Neural progenitor cell (in vitro differentiated cells): ENCODE measurements at regions not wholly inside any gene's neighbourhood (a gene's known extent, or its start where the extent isn't known, plus 50 kb on each side); places are given as distances from the start of the nearest gene placed in this dataset.

ENCODE experiments used
- DNase-seq: peaks from one replicate; pipeline ENCODE4 v3.0.0-alpha.2; 2016; ENCODE audit warnings: low spot score
- H2AFZ ChIP-seq: fragments of 200-600 bp; sonication (generic); replicated peaks from 2 replicates; pipeline ENCODE4 v1.6.1; 2016; ENCODE audit warnings: antibody characterized with exemption
- H3F3A ChIP-seq: fragments of 200-600 bp; sonication (generic); 2 replicates; pipeline ENCODE4 v1.6.1; 2016; ENCODE audit warnings: antibody characterized with exemption, low read depth
- H3K27ac ChIP-seq: fragments of 200-600 bp; sonication (generic); 2 replicates; pipeline ENCODE4 v1.5.1; 2016; ENCODE audit warnings: mild to moderate bottlenecking
- H3K27me3 ChIP-seq: fragments of 200-600 bp; sonication (generic); 2 replicates; pipeline ENCODE4 v1.6.1; 2016; ENCODE audit warnings: mild to moderate bottlenecking, moderate library complexity
- H3K36me3 ChIP-seq: fragments of 200-600 bp; sonication (generic); 2 replicates; pipeline ENCODE4 v1.5.1; 2016
- H3K4me1 ChIP-seq: fragments of 200-600 bp; sonication (generic); 2 replicates; pipeline ENCODE4 v1.6.1; 2016; ENCODE audit warnings: mixed run types
- H3K4me2 ChIP-seq: fragments of 200-600 bp; sonication (generic); 2 replicates; pipeline ENCODE4 v1.6.1; 2016
- H3K4me3 ChIP-seq: fragments of 200-600 bp; sonication (generic); 2 replicates; pipeline ENCODE4 v1.5.1; 2016
- H3K79me2 ChIP-seq: fragments of 200-600 bp; sonication (generic); 2 replicates; pipeline ENCODE4 v1.6.1; 2016; ENCODE audit warnings: low read depth
- H3K9ac ChIP-seq: fragments of 200-600 bp; sonication (generic); 2 replicates; pipeline ENCODE4 v1.6.1; 2016
- H3K9me3 ChIP-seq: fragments of 200-600 bp; sonication (generic); 2 replicates; pipeline ENCODE4 v1.5.1; 2016; ENCODE audit warnings: low read depth
- H4K20me1 ChIP-seq: fragments of 200-600 bp; sonication (generic); 2 replicates; pipeline ENCODE4 v1.6.1; 2016; ENCODE audit warnings: low read depth
- H3K27ac Mint-ChIP-seq: 3 replicates; pipeline ENCODE4 v1.8.0; 2021; ENCODE audit warnings: mixed read lengths
- H3K27me3 Mint-ChIP-seq: 2 replicates; pipeline ENCODE4 v1.8.0; 2022; ENCODE audit warnings: low read depth, mild to moderate bottlenecking, inconsistent platforms, moderate library complexity, mixed read lengths; ENCODE audit not compliant: insufficient read depth
- H3K36me3 Mint-ChIP-seq: 3 replicates; pipeline ENCODE4 v1.8.0; 2021; ENCODE audit warnings: mixed read lengths
- H3K4me1 Mint-ChIP-seq: 3 replicates; pipeline ENCODE4 v1.8.0; 2021; ENCODE audit warnings: mixed read lengths
- H3K4me3 Mint-ChIP-seq: 3 replicates; pipeline ENCODE4 v1.8.0; 2021; ENCODE audit warnings: mild to moderate bottlenecking, moderate library complexity, mixed read lengths
- H3K9me3 Mint-ChIP-seq: 3 replicates; pipeline ENCODE4 v1.8.0; 2020; ENCODE audit warnings: mixed read lengths
- EZH2 ChIP-seq: fragments of 200-600 bp; sonication (generic); IDR thresholded peaks from 2 replicates; pipeline ENCODE4 v1.6.1; 2017; ENCODE audit warnings: antibody characterized with exemption, mild to moderate bottlenecking, moderate library complexity
- EZH2phosphoT487 ChIP-seq: fragments of 200-600 bp; sonication (generic); IDR thresholded peaks from 2 replicates; pipeline ENCODE4 v1.6.1; 2017; ENCODE audit warnings: antibody characterized with exemption
- TF ChIP-seq, protein P1 (sequence below): fragments of 200-600 bp; sonication (generic); IDR thresholded peaks from 2 replicates; pipeline ENCODE4 v1.5.1; 2017; ENCODE audit warnings: antibody characterized with exemption, mild to moderate bottlenecking

DNA sequence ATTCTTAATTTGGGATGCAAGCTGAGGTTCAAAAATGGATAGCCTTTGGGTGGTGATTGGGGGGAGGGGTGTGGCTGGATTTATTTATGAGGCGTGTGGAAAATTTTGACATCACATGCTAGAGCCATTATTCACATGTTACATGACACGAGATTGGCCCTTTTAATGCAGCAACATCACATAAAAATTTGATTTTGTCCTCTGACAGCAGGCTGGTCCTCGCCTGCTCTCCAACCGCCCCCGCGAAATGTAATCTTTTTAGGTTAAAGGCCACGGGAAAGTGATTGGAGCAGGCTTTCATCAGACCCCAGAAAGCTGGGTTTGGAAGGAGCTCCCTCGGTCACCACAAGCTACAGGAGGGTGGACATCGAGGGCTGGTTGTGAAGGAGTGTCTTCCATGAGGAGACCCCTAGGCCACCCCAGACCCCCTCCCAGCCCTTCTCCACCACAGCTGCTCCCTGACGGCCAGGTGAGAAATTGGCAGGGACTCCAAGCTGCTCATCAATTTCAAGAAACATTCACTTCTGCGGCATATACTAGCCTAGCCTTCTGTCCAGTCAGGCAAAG lies 502.7 kb upstream of the PSMD7 start:
- H3K9ac ChIP-seq: no peak overlapping the region
- H3K4me1 ChIP-seq: peaks cover 7% of the 10 kb centered on the region
- H2AFZ ChIP-seq: no peak overlapping the region
- H3K27me3 ChIP-seq: no peaks in the 10 kb centered on the region
- no peak overlapping the region for H3K4me2 ChIP-seq
- no peak for DNase-seq
- Mint-ChIP-seq H3K9me3 (no peaks in the 10 kb centered on the region), H3K27me3 (peaks cover 7% of the 10 kb centered on the region), H3K36me3 (no peaks in the 10 kb centered on the region), H3K4me3 (no peak overlapping the region), H3K27ac (no peak overlapping the region), H3K4me1 (peaks cover 36% of the 10 kb centered on the region)
- no peaks in the 10 kb centered on the region for H3F3A ChIP-seq
- TF ChIP-seq EZH2: no peak
- TF ChIP-seq, protein P1, sequence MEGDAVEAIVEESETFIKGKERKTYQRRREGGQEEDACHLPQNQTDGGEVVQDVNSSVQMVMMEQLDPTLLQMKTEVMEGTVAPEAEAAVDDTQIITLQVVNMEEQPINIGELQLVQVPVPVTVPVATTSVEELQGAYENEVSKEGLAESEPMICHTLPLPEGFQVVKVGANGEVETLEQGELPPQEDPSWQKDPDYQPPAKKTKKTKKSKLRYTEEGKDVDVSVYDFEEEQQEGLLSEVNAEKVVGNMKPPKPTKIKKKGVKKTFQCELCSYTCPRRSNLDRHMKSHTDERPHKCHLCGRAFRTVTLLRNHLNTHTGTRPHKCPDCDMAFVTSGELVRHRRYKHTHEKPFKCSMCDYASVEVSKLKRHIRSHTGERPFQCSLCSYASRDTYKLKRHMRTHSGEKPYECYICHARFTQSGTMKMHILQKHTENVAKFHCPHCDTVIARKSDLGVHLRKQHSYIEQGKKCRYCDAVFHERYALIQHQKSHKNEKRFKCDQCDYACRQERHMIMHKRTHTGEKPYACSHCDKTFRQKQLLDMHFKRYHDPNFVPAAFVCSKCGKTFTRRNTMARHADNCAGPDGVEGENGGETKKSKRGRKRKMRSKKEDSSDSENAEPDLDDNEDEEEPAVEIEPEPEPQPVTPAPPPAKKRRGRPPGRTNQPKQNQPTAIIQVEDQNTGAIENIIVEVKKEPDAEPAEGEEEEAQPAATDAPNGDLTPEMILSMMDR: no peak
- TF ChIP-seq EZH2phosphoT487: no peak
- no peak overlapping the region for H3K4me3 ChIP-seq
- no peaks in the 10 kb centered on the region for H3K9me3 ChIP-seq
- no peak overlapping the region for H3K27ac ChIP-seq
- H3K79me2 ChIP-seq: no peaks in the 10 kb centered on the region
- H3K36me3 ChIP-seq: no peaks in the 10 kb centered on the region
- no peaks in the 10 kb centered on the region for H4K20me1 ChIP-seq

DNA sequence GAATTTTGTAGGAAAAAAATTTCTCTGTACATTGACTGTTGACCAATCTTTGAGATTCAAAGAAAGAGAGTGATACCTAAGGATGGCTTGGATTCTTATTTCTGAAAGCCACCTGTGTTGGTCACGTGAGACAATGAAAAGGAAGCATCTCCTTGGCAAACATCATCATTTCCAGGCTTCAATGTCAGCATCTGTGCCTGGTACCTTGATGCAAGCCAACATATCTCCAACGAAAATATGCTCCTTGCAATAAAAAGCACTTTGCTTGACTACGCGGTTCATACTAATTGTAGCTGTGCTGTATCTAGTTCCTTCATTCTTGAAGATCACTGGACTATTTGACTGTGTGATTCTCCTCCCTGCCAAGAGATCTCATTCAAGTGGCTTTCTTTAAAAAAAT lies 503.4 kb upstream of the PSMD7 start:
- Mint-ChIP-seq H3K27me3 (peaks cover 7% of the 10 kb centered on the region), H3K27ac (no peak overlapping the region), H3K36me3 (no peaks in the 10 kb centered on the region), H3K9me3 (no peaks in the 10 kb centered on the region), H3K4me3 (no peak overlapping the region), H3K4me1 (peaks cover 39% of the 10 kb centered on the region)
- H3K4me2 ChIP-seq: no peak overlapping the region
- DNase-seq: no peak
- H3K9ac ChIP-seq: no peak overlapping the region
- no peaks in the 10 kb centered on the region for H3K36me3 ChIP-seq
- no peaks in the 10 kb centered on the region for H3K79me2 ChIP-seq
- TF ChIP-seq EZH2 (no peak), EZH2phosphoT487 (no peak)
- TF ChIP-seq, protein P1: no peak
- no peaks in the 10 kb centered on the region for H4K20me1 ChIP-seq
- H3K9me3 ChIP-seq: no peaks in the 10 kb centered on the region
- no peak overlapping the region for H3K27ac ChIP-seq
- H3K27me3 ChIP-seq: no peaks in the 10 kb centered on the region
- H3K4me1 ChIP-seq: peaks cover 7% of the 10 kb centered on the region
- no peaks in the 10 kb centered on the region for H3F3A ChIP-seq
- H2AFZ ChIP-seq: no peak overlapping the region
- H3K4me3 ChIP-seq: no peak overlapping the region

DNA sequence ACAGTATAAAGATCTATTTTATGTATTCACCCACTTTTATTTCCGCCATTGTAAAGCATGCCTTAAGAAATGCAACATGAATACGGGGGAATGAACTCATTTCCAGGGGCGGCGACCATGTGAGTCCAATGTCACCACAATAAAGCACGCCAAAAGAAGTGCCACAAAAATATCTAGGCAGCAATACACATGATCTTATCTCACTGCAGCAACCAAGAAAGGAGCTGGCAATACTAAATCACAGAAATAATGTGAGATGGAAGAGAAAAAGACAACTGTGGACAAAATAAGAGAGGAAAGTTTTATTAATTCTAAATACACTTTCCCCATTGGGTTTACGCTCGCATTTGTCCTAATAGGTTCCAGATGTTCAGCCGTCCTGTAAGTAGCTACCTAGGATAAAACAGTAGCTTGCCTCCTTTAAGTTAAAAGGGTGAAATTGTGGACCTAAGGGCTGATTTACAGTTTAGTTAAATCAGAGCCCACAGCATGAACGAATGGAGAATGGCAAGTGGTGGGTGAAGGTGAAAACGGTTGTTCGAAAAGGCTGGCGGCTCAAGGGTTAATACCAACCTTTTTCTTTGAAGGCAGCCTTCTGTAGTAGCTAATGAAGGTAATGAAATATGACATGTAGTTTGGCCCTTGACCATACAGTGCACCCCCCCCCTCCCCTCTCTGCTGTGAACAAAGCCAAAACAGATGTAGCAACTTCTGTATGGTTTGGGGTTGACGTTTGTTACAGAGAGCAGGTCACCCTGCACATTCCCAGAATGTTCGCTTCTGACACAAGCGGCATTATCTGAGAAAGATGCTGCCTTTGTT lies 504.2 kb upstream of the PSMD7 start:
- Mint-ChIP-seq H3K36me3 (no peaks in the 10 kb centered on the region), H3K9me3 (no peaks in the 10 kb centered on the region), H3K27me3 (peaks cover 7% of the 10 kb centered on the region), H3K4me1 (peaks cover 46% of the 10 kb centered on the region), H3K27ac (no peak overlapping the region), H3K4me3 (no peak overlapping the region)
- TF ChIP-seq EZH2 (no peak), EZH2phosphoT487 (no peak)
- TF ChIP-seq, protein P1: no peak
- H3K4me1 ChIP-seq: peaks cover 12% of the 10 kb centered on the region
- H3K36me3 ChIP-seq: no peaks in the 10 kb centered on the region
- no peaks in the 10 kb centered on the region for H4K20me1 ChIP-seq
- no peaks in the 10 kb centered on the region for H3K9me3 ChIP-seq
- DNase-seq: no peak
- no peak overlapping the region for H2AFZ ChIP-seq
- H3K79me2 ChIP-seq: no peaks in the 10 kb centered on the region
- H3K4me2 ChIP-seq: no peak overlapping the region
- no peaks in the 10 kb centered on the region for H3K27me3 ChIP-seq
- H3K27ac ChIP-seq: no peak overlapping the region
- H3K9ac ChIP-seq: no peak overlapping the region
- no peaks in the 10 kb centered on the region for H3F3A ChIP-seq
- H3K4me3 ChIP-seq: no peak overlapping the region
